ENCODE measurements at regions not wholly inside any gene's neighbourhood (a gene's known extent, or its start where the extent isn't known, plus 50 kb on each side); places are given as distances from the start of the nearest gene placed in this dataset.

DNA sequence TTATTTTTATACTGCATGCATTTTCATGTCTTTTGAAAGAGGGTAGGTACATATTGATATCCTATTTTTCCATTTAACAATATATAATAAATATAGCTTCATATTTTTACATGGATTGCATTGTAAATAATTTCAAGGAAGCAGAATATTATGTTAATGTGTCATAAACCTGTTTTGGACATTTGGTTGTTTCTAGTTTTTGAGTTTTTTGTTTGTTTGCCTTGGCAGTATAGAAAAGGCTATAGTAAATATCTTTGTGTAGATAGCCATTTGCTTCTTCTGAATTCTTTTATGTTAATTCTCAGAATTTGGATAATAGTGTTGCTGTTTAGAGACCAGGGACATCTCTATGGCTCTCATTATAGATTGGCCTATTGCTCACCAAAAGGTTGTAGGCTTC, 645.2 kb downstream of the SLC4A3 start:
- TF ChIP-seq, protein P1, sequence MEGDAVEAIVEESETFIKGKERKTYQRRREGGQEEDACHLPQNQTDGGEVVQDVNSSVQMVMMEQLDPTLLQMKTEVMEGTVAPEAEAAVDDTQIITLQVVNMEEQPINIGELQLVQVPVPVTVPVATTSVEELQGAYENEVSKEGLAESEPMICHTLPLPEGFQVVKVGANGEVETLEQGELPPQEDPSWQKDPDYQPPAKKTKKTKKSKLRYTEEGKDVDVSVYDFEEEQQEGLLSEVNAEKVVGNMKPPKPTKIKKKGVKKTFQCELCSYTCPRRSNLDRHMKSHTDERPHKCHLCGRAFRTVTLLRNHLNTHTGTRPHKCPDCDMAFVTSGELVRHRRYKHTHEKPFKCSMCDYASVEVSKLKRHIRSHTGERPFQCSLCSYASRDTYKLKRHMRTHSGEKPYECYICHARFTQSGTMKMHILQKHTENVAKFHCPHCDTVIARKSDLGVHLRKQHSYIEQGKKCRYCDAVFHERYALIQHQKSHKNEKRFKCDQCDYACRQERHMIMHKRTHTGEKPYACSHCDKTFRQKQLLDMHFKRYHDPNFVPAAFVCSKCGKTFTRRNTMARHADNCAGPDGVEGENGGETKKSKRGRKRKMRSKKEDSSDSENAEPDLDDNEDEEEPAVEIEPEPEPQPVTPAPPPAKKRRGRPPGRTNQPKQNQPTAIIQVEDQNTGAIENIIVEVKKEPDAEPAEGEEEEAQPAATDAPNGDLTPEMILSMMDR (IDR thresholded peaks at IDR 0.05; ENCODE audit: low read depth, low read length, missing control alignments) = no peak
- H3K4me3 ChIP-seq (ENCODE audit: low read depth, low read length) = no peak overlapping the region
- DNase-seq (ENCODE audit: low read depth) = no peak

DNA sequence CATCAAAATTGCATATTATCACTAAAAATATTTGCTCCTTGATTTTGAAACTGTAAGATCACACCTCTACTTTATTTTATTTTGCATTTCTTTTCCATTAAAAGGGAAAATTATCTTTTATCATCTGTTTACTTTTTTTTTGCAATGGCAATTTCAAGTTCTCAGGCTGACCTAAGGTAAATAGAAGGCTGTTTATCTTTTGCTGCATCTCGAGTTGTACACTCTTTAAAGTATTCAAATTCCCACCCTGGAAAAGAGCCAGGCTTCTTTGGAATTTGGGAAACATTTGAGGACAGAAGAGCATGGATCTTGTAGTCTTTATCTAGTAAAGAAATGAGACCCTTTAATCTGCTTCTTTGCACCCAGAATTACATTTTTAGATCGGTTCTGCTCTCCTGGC, 645.7 kb downstream of the SLC4A3 start:
- no peak overlapping the region for H3K4me3 ChIP-seq (ENCODE audit: low read depth, low read length)
- TF ChIP-seq, protein P1 (IDR thresholded peaks at IDR 0.05; ENCODE audit: low read depth, low read length, missing control alignments) = no peak
- no peak for DNase-seq (ENCODE audit: low read depth)

DNA sequence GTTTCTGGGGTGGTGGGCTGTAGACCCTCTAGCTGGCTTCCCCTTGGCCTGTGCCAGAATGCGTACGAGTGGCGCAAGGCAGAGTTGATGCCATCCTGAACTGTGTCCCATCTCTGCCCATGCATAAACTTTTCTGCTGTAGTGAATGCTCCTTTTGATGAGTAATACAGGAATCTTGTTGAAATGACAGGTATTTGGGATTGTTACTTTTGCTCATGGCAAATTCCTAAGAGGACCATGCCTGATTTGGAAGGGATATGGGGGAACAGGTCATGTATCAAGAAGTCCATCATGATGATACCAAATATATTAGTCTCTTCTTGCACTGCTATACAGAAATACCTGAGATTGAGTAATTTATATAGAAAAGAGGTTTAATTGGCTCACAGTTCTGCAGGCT, 648.0 kb downstream of the SLC4A3 start:
- TF ChIP-seq, protein P1 (IDR thresholded peaks at IDR 0.05; ENCODE audit: low read depth, low read length, missing control alignments) = no peak
- no peak for DNase-seq (ENCODE audit: low read depth)

DNA sequence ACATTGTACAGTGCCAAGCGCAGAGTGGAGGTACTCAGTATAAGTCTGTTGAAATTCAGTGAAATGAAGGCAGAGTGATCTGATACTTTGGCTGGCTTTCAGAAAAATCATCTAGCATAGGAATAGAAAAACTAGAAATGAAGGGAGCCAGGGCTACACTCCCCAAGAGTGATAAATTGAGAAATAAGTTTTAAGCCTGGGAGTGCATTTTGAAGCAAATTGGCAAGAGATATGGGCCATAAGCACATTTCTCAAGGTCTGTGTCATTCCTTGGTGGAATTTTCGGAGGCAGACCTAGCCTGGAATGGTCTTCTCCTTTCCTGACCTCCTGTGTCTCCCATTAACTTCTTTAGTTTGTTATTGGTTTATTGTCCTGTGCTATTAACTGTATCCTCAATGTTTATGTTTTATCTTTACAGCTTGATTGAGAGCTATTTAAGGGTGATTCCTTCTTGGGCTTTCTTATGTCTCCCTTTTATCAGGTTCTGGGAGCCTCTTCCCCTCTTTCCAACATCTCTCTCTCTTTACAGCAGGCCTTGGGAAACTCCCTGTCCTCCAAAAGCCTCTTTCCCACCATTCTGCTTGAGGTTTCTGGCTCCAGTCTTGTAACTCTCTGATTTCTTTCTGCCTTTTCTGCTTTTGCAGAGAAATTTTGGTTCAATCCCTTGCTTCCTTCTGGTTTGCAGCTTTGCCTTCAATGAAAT, 649.5 kb downstream of the SLC4A3 start:
- no peak for DNase-seq (ENCODE audit: low read depth)
- TF ChIP-seq, protein P1 (IDR thresholded peaks at IDR 0.05; ENCODE audit: low read depth, low read length, missing control alignments) = no peak
- no peak overlapping the region for H3K4me3 ChIP-seq (ENCODE audit: low read depth, low read length)

More for the DNA sequence above, 648.0 kb downstream of the SLC4A3 start:
- no peak overlapping the region for H3K4me3 ChIP-seq (ENCODE audit: low read depth, low read length)

DNA sequence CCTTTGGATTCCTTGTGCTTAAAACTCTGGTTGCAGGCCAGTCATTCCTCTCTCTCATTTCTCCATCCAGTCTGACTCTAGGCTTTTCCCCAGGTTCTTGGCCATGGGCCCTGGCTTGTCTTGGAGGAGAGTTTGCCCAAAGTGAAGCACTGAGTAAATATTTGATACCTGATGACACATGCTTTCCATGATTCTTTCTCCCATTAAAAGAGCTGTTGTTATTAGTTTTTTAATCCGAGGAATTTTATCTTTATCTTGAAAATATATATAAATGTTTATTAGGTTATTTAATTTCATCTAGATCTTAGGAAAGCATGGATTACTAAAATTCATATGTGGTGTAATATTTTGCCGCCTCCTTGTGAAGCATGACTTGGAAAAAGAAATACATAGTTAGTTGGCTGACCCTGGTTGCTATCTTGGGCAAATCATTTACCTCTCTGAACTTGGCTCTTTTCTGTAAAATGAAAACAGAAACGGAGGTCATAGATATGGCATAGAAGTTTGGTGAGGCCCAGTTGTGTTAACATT, 650.1 kb downstream of the SLC4A3 start:
- no peak for DNase-seq (ENCODE audit: low read depth)
- no peak overlapping the region for H3K4me3 ChIP-seq (ENCODE audit: low read depth, low read length)
- TF ChIP-seq, protein P1 (IDR thresholded peaks at IDR 0.05; ENCODE audit: low read depth, low read length, missing control alignments) = no peak

DNA sequence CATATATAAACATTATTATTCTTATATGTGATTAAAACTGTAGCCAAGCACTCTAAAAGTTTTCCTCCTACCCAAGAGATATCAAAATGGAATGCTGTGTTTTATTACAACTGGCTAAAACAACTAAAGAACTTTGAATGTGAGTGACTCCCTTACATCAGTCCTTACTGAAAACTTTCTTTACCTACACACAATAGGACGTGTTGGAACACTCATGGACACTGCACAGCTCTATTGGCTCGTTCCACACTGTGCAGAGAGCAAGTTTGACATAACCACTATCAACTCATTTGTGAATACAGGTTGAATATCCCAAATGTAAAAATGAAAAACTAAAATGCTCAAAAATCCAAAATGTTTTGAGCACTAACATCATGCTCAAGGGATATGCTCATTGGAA, 650.6 kb downstream of the SLC4A3 start:
- DNase-seq (ENCODE audit: low read depth) = no peak
- TF ChIP-seq, protein P1 (IDR thresholded peaks at IDR 0.05; ENCODE audit: low read depth, low read length, missing control alignments) = no peak
- H3K4me3 ChIP-seq (ENCODE audit: low read depth, low read length) = no peak overlapping the region

DNA sequence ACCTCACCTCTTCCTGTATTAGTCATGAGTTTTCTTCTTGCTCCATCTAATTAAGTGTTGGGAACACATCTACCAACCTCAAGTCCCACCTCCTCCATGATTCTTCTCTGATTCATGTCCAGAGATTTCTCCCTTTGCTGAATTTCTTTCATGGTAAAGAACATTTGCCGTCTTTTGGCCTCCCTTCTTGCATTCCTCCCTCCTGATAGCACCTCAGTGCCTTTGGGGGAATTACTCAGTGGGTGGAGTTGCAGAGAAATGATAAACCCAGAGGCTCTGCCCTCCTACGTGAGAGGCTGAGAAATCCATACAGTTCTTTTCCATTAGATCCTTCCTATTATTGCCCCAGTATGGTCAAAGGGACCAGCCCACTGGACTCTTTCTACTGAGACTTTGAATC, 651.9 kb downstream of the SLC4A3 start:
- TF ChIP-seq, protein P1 (IDR thresholded peaks at IDR 0.05; ENCODE audit: low read depth, low read length, missing control alignments) = no peak
- no peak overlapping the region for H3K4me3 ChIP-seq (ENCODE audit: low read depth, low read length)
- no peak for DNase-seq (ENCODE audit: low read depth)
